GM18868 (cell line): ENCODE measurements at regions not wholly inside any gene's neighbourhood (a gene's known extent, or its start where the extent isn't known, plus 50 kb on each side); places are given as distances from the start of the nearest gene placed in this dataset.
"Not testable (repeated sequence)": the region's sequence is repeated elsewhere in the genome, so short reads cannot be mapped to it uniquely, and the experiment has no call there.

Source experiments
- ATAC-seq: cut with Tn5 transposase; IDR thresholded peaks from one replicate; pipeline ENCODE4 v1.9.1; 2021; ENCODE audit warnings: mild to moderate bottlenecking, moderate library complexity; ENCODE audit not compliant: unreplicated experiment

GRCh38 chr9:78663369-78663768 lies 366.4 kb downstream of the PSAT1 start:
- ATAC-seq = no peak

- no peak for ATAC-seq
Measured at GRCh38 chr9:78664370-78664769, 367.4 kb downstream of the PSAT1 start.

GRCh38 chr9:78666818-78667414 lies 370.0 kb downstream of the PSAT1 start:
- ATAC-seq = no peak

- ATAC-seq = no peak
Measured at GRCh38 chr9:78668148-78668832, 371.4 kb downstream of the PSAT1 start.

GRCh38 chr9:78669591-78669990 lies 372.7 kb downstream of the PSAT1 start:
- no peak for ATAC-seq

GRCh38 chr9:78671785-78672184 lies 374.9 kb downstream of the PSAT1 start:
- ATAC-seq = no peak

GRCh38 chr9:78674874-78675273 lies 377.9 kb downstream of the PSAT1 start:
- ATAC-seq = no peak

GRCh38 chr9:78676009-78676408 lies 379.1 kb downstream of the PSAT1 start:
- no peak for ATAC-seq

- no peak for ATAC-seq
Measured at GRCh38 chr9:78676623-78677022, 379.7 kb downstream of the PSAT1 start.

- no peak for ATAC-seq
Measured at GRCh38 chr9:78677326-78677725, 380.4 kb downstream of the PSAT1 start.

- no peak for ATAC-seq
Measured at GRCh38 chr9:78678877-78679276, 382.0 kb downstream of the PSAT1 start.

- no peak for ATAC-seq
Measured at GRCh38 chr9:78680196-78680595, 383.3 kb downstream of the PSAT1 start.

- ATAC-seq = no peak
Measured at GRCh38 chr9:78682216-78682615, 385.3 kb downstream of the PSAT1 start.

GRCh38 chr9:78685471-78685870 lies 388.5 kb downstream of the PSAT1 start:
- no peak for ATAC-seq

GRCh38 chr9:78688796-78689195 lies 391.9 kb downstream of the PSAT1 start:
- no peak for ATAC-seq

GRCh38 chr9:78691542-78691941 lies 394.6 kb downstream of the PSAT1 start:
- no peak for ATAC-seq

GRCh38 chr9:78692871-78693270 lies 395.9 kb downstream of the PSAT1 start:
- no peak for ATAC-seq

GRCh38 chr9:78694974-78695373 lies 398.0 kb downstream of the PSAT1 start:
- no peak for ATAC-seq

- no peak for ATAC-seq
Measured at GRCh38 chr9:78695519-78695918, 398.6 kb downstream of the PSAT1 start.

GRCh38 chr9:78697618-78698017 lies 400.7 kb downstream of the PSAT1 start:
- no peak for ATAC-seq

- no peak for ATAC-seq
Measured at GRCh38 chr9:78698371-78698770, 401.4 kb downstream of the PSAT1 start.

GRCh38 chr9:78699217-78699616 lies 402.3 kb downstream of the PSAT1 start:
- ATAC-seq = not testable (repeated sequence)

GRCh38 chr9:78704153-78704552 lies 407.2 kb downstream of the PSAT1 start:
- not testable (repeated sequence) for ATAC-seq
